HEK293T (cell line): ENCODE measurements at regions not wholly inside any gene's neighbourhood (a gene's known extent, or its start where the extent isn't known, plus 50 kb on each side); places are given as distances from the start of the nearest gene placed in this dataset.

Experiments
- FOXK2 ChIP-seq: fragments of 450-650 bp; IDR thresholded peaks from 2 replicates; pipeline ENCODE4 v1.6.1; 2016; ENCODE audit warnings: mild to moderate bottlenecking
- L3MBTL2 ChIP-seq: fragments of 450-650 bp; conservative IDR thresholded peaks from 2 replicates; pipeline ENCODE4 v1.6.1; 2016; ENCODE audit warnings: mild to moderate bottlenecking
- NFRKB ChIP-seq: fragments of 450-650 bp; IDR thresholded peaks from 2 replicates; pipeline ENCODE4 v1.6.1; 2016; ENCODE audit warnings: mild to moderate bottlenecking, moderate library complexity
- SP1 ChIP-seq: fragments of 450-650 bp; IDR thresholded peaks from 2 replicates; pipeline ENCODE4 v1.6.1; 2017
- TARDBP ChIP-seq: fragments of 450-650 bp; IDR thresholded peaks from 2 replicates; pipeline ENCODE4 v1.6.1; 2016

GRCh38 chr20:30921286-30922071 lies 336.0 kb upstream of the DEFB115 start:
- TF ChIP-seq NFRKB (no peak), FOXK2 (no peak), TARDBP (no peak), SP1 (no peak), L3MBTL2 (no peak)
